Frontal cortex (tissue), 3 donors: ENCODE measurements at regions not wholly inside any gene's neighbourhood (a gene's known extent, or its start where the extent isn't known, plus 50 kb on each side); places are given as distances from the start of the nearest gene placed in this dataset.

ENCODE experiments used
- DNase-seq, 2 donors: peaks; one replicate each; pipeline ENCODE4 v3.0.0; 2012; ENCODE audit warnings: low spot score in 2 of 2
- FAIRE-seq: peaks from 2 replicates; lab custom pipeline; 2012; peaks lifted over from hg19 to GRCh38; lab: Jason Lieb, UNC
- donor health status: control.
- donor health status: control.
- donor health status: control.

- FAIRE-seq: no peak
- no peak for DNase-seq
These were observed 200.1 kb downstream of the CXCL12 start for GRCh38 chr10:44184633-44185314.

DNA sequence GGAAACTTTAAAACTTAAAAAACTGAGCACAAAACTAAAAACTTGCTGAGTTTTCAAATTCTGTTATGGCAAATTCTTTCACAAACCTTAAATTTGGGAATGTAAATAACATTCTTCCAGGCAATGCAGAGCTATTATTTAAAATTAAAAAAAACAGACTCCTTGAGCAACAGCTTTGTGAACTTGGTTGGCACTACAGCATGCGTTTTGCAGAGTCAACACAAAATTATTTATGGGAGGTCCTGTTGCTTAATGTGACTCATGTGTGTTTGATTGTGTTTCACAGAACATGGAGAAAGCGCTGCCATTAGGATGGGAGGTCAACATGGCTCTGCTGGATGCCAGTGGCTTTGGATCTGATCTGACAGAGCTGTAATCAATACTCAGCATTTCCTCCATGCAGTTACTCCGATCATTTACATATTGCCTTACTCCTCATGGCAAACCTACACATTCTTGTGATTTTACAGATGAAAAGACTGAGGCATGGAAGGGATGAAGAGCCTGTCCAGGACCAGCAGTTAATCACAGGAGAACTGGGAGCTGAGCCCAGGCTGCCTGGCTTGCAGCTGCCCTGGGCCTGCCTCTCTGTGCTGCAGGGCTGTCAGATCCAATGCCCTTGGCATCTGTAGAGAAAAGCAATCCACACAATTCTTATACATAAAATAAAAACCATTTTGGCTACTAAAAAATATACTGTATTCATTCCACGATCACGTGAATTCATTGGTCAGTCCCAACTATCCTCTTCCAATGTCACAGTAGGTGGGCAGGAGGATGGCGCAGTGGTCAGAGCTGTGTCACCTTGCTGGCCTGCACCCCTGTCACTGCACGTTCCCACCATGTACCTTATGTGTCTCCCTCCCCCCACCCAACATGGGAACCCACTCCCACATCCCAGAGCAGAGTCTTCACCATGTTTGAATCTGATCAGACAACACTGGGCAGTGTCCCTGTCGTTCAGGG is 200.9 kb downstream of the CXCL12 start:
- FAIRE-seq (no peak), DNase-seq (no peak)

- no peak for FAIRE-seq
- DNase-seq: no peak
These were observed 202.0 kb downstream of the CXCL12 start for GRCh38 chr10:44182909-44183308.

DNA sequence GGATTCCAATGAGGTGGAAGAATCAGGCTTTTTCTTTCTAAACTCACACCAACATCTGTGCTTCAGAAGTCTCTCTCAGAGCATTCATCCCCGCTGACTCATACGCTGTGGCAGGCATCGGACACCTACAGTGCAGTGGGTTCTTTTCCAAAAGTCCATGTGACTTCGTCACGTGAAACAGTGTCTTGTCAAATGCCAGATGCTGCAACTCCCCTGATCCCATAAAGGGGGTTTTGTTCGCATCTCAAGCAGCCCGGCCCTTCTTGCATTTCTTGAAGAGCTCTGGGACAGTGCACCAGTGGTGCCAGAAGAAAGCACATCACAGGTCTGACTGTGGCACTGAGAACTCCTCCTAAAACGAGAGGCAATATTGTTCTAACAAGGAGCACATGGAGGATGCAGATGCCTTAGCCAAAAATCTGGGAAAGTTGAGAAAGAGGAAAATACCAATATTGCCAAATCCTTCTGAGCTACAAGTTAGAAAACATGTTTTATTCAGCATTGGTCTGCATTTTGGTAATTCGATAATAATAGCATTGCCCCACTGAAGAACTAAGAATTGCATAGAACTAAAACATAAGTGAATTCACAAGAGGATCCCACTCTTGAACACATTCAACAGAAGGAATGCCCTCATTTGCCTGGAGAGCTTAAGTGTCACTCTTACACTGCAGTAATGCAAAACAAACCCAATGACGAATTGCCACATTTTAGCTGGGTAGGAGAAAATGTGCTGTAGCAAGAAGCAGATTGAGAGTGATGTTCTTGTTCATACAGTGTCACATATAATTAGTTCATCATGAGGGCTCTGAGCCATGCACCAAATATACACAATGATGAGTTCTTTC is 204.4 kb downstream of the CXCL12 start:
- no peak for FAIRE-seq
- DNase-seq: no peak

GRCh38 chr10:44178856-44179255 is 206.0 kb downstream of the CXCL12 start:
- FAIRE-seq (no peak), DNase-seq (no peak)

DNA sequence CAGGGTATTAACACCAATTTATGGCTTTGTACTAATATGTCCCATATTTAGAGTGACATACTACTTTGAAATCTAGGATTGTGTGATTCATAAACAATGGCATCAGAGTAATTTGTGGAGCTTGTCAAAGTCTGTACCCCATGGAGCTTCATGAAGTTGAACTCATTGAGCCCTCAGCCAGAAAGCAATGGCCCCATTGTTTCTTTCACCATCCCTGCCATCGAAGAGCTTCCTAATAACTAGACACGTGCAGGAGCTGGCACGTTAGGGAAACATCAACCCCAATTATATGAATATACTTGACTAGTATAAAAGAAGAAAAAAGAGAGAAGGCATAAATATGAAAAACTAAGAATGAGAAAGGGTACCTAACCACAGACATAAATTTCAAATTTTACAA is 206.6 kb downstream of the CXCL12 start:
- no peak for FAIRE-seq
- DNase-seq: no peak

GRCh38 chr10:44177610-44178009 is 207.3 kb downstream of the CXCL12 start:
- DNase-seq (no peak), FAIRE-seq (no peak)

DNA sequence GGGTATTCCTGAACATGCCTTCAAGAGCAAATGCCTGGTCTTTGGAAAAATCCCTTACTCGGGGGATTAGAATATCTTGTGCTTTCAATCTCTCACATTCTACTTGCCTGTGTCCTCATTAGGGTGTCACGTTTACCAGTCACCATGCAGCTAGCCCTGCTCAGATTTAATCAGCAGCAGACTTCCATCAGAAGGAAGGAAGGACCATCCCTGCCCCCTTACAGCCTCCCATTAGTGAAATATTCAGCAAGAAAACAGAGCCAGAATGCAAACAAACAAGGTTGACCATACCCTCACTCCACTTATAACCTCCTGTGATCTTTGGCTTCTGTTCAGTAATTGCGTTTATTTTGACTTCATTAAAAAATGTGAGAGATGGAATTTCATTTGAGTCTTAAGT is 208.6 kb downstream of the CXCL12 start:
- FAIRE-seq: no peak
- DNase-seq: no peak

DNA sequence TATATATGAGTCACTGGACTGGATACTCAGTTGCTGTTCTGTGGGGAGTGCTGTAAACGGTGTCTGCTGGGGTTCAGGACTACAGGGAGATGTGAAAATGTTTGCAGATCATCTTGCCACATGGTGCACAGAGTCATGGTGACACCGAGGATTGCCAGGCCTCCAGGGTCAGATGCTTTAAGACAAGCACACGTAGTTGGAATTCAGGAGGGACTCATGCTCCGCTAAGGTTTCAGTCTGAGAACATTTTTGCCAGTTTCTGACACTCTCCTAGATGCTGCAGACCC is 211.3 kb downstream of the CXCL12 start:
- FAIRE-seq: no peak

DNA sequence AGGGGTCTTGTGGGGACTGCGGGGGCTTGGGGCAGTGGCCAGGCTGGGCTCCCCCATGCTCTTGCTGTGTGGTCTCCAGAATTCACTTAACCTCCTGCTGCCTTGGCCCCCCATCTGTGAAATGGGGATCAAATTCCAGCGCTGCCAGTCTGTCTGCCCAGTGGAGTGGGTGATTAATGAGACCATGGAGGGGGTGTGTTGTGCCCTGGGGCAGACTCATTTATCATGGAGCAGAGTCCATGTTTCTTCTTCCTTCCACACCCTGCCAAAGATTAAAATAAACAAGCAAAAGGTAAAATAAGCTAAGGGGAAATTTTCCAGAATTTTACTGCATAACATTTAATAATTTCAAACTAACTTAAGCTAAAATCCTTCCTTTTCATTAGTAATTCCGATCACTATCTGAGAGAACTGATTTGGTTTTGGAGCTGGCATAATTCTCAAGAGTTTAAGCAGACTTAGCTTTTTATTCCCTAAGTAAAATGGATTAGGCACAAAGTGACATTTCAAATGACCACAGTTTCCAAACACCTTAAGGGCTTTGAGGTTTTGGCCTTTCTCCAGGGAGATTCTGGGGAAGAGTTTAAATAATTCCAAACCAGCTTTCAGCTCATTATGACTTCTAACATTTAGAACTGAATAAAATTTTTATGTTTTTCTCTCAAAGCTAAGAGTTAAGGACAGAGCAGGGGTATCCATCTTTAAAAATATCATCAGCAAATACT is 211.9 kb downstream of the CXCL12 start:
- DNase-seq (no peak), FAIRE-seq (no peak)

More for the DNA sequence above, 211.3 kb downstream of the CXCL12 start:
- DNase-seq: no peak

- no peak for FAIRE-seq
These were observed 213.1 kb downstream of the CXCL12 start for GRCh38 chr10:44171765-44172164.

GRCh38 chr10:44168478-44168877 is 216.4 kb downstream of the CXCL12 start:
- FAIRE-seq: no peak
- DNase-seq: no peak

More at GRCh38 chr10:44171765-44172164, 213.1 kb downstream of the CXCL12 start:
- DNase-seq: no peak

- FAIRE-seq (no peak), DNase-seq (no peak)
These were observed 217.1 kb downstream of the CXCL12 start for GRCh38 chr10:44167752-44168151.

GRCh38 chr10:44166441-44166840 is 218.5 kb downstream of the CXCL12 start:
- FAIRE-seq: no peak
- no peak for DNase-seq

DNA sequence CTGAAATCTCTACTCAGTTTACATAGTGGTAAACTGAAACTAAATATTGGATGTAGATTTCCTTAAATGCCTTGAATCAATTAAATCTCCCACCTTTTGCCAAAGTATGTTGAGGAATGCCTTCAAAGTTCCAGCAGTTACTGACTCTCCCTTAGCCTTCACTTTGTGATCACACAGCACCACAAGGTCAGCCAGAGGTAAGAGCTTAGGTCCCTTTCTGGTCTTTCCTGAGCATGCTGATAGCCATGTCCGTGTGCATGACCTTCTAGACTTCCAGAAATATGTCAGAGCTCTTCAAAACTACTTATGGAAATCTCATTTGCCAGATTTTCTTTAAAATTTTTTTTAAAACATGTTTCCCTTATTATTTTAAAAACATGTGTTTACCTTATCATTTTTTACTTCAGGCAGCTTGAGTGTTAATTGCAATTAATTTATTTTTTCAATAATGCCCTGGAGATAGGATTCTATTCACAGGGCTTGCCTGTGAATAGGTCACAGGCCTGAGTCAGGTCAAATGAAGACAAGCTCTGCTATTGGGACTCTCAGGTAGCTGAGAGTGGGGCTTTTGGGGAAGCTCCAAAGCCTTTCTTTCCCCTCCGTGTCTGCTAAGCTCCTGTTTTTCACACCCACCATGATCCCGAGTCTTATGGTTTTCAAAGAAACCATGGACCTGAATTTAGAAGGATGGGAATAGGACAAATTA is 220.5 kb downstream of the CXCL12 start:
- FAIRE-seq: no peak
- DNase-seq: no peak

- no peak for FAIRE-seq
These were observed 223.7 kb downstream of the CXCL12 start for GRCh38 chr10:44161184-44161583.

DNA sequence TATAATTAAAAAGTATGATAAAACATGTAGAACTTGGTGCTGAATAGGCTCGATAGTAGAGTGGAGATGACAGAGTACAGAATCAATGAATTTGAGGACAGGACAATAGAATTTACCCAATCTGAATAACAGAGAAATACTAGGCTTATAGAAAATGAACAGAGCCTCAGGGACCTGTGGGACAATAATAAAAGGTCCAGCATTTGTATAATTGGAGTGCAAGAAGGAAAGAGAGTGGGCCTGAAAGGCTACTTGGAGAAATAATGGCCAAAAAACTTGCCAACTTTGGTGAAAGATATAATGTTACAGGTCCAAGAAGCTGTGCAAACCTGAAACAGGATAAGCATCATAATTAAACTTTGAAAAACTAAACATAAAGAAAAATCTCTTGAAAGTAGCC is 227.3 kb downstream of the CXCL12 start:
- no peak for FAIRE-seq
- no peak for DNase-seq

More at GRCh38 chr10:44161184-44161583, 223.7 kb downstream of the CXCL12 start:
- DNase-seq: no peak

GRCh38 chr10:44154956-44155355 is 229.9 kb downstream of the CXCL12 start:
- FAIRE-seq (no peak), DNase-seq (no peak)
